ENCODE measurements at regions not wholly inside any gene's neighbourhood (a gene's known extent, or its start where the extent isn't known, plus 50 kb on each side); places are given as distances from the start of the nearest gene placed in this dataset.

DNA sequence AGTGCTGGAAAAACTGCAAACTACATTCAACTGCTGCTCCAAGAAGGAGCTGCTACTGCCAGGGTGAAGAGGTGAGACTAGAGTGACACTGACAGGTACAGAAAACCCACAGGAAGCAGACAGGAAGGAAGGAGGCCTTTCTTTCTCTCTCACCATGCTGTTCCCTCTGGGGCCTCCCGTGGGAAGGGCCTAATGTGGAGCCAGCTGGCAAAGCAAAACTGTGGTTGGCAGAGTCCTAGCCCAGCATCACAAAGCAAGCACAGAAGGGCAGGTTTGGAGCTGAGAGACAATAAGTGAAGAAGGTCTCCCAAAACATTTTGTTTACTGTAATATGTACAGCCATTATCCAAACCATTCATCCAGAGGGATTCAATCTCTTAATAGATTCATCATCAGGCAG, 122.5 kb upstream of the MAX start:
- DNase-seq (ENCODE audit: low read depth): no peak

DNA sequence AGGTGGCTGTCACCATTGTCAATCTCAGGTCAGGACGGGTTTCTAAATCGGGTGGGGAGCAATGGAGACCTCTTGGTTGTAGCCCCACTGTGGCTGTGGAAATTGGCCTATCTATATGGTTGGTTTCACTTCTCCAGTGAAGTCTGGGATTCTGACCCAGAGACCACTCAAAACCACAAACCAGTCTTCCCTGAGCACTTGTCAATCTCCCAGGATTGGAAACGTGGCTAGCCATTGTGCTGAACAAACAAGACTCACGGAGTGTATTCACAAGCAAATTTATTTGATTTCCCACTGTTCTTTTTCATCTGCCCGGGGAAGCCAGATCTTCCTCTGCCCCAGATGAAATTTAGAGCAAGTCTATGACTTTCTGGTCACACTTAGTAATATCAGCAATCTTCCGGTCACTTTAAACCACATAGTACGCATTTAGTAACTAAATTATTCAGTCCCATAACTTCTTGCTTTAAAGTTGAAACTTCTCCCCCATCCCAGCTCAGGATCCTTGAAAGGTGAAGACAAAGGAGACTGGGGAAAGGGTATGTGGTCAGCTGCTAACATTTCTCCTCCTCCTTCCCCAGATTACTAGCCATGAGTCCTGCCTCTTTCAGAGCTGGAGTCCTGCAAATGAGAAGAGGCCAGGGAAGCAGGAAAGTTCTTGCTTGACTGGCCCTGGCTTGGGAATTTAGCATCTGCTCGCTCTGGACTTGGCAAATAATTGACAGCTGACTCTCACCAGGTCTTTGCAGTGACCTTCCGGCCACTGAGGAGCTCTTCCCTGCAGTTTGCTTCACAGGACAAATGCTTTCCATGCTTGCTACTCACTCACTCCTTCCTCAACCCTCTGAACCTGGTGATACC, 123.2 kb upstream of the MAX start:
- no peak for DNase-seq (ENCODE audit: low read depth)

DNA sequence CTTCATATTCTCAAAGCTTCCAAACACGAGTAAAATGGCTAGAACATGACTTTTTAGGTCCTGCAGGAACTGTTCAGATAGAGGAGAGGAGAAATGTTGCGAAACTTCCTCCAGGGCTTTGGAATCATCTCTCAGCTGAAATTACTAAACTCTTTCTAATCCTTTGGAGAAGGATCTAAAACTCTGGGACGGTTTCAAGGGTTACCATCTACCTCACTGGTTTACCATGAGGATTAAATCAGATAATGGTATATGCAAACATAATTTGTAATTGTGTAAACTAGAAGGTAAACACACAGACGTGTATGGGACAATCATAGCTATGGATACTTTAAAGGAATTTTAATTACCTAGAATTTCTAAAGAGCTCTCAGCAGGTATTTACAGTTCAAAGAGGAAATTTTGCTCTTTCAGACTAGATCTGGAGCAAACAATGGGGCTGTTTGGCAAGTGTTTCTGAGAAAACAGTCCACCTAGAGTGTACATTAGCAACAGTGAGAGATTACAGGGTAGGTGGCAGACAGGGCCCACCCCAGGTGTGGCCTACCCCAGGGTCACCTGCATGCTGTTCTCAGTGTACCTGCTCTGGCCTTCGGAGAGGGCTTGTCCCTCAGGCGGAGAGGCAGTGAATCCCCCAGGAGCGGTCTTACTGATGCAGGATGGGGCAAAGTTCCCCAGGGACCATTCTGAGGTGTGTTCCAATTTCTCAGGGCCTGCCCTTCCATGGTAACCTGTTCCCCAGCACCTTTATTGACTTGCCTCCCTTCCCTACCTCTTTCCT, 124.7 kb upstream of the MAX start:
- DNase-seq (ENCODE audit: low read depth): no peak

DNA sequence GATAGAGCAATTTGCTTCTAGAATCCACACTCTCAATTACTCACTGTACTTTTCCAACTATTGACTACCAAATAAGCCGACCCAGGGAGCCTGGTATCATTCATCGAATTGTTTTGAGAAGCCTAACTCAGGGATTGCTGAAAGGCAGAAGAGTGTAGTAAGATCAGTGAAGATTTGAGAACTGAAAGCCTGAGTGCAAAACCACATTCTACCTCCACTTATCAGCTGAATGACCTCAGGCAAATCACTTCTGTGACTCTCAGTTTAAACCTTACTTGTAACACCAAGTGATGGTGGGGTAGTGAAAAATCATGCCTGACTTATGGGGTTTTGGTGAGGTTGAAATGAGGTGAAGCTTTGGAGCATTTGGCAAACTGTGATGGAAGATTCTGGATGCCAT, 126.1 kb upstream of the MAX start:
- no peak for DNase-seq (ENCODE audit: low read depth)

DNA sequence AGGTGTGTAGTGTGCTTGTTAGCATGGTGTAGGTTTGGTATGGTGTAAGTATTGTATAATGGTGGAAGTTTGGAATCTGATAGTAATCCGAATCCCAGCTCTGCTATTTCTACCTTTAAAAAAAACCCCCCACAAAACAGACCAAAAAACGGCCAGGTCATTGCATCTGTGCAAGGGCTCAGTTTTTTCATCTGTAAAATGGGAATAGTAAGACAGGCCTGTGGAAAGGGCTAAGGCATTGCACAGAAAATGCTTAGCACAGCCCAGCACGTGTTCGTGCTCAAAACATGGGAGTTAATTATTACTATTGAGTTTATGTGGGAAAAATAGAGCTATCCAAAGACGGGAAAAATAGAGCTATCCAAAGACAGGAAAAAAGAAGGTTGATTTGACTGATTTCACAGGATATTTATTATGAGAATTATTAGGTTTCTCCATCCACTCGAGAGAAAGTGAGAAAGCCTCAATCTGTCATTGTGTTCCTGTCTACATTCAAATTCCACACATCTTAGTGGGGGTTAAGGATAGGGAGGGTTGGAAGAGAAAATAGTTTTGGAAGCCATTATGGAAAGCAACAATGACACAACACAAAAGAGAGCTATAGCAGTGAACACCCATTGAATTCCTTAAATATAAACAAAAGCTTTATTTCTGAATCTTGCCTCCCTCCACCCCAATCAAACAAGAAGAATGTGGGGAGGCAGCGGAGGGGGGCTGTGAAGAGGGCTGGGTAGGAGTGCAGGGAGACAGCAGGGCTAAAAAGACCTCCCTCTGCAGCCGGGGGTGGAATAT, 126.8 kb upstream of the MAX start:
- no peak for DNase-seq (ENCODE audit: low read depth)

DNA sequence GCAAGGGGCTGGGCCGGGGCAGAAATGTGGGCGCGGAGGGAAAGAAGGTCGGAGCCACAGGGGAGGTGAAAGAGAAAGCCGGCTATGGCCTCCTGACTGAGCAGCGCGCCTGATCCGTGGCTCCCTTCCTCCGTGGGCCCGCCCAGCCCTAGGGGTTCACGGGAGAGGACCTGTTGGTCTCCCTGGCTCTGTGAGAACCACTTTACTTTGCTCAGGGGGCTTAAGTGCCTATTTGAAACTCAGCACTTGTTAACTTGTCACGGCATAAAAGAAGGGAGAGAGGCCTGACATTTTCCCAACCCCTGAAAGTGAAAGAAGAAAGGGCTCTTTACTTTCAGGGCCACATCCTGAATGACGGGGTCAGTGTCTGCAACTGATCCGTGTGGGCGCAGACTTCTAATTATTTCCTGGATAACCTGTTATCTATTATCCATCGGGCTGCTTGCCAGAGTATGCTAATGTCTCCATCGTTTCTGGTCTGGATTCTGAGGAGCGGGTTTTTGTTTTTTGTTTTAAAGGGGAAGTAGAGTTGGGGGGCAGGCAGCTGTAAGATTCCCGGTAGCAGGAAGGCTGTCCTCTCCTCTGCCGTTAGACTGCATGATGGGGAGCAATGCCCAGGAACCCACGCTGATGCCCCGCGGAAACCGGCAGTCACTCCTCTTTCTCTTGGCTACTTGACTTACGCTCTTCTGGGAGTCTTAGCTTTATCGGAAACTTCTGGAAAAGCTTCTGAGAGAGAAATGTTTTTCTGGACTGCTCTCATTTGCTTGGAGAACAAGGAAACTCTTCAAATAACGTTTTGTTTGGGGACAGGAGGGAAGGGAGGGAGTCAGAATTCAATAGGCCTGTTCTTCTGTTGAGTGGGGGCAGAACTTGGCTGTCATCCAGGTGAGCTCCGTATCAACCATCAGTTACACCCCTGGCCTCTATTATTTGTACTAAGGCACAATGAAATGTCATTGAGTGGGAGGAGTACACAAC, 127.7 kb upstream of the MAX start:
- no peak for DNase-seq (ENCODE audit: low read depth)

DNA sequence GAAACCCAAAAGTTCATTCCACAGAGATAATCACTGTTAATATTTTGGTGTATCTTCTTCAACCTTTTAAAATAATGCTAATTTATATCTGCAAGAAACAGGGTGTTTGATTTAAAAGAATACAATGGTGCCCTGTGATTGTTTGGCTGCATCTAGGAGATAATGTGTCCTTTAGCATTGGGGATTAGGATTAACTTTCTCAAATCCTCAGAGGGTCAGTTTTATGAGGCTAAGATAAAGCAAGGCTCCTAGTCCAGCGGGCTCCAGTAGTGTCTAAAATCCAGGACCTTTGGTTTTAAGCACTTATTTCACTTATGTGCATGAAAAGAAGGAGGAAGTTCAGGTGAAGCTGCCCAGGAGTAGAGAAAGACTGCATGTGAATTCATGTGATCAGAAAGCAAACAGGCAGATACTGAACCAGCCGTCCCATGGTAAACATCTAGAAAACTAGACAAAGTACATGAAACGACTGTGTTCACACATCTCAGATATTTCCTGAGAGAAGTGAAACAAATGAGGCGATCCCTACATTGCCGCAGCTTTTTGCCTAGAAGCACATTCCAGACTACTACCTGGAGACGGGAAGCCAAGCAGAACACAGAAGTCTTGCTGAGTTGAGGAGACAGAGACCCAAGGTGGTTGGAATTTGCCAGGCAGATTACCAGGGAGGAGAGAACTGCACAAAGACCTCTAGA, 129.1 kb upstream of the MAX start:
- no peak for DNase-seq (ENCODE audit: low read depth)

DNA sequence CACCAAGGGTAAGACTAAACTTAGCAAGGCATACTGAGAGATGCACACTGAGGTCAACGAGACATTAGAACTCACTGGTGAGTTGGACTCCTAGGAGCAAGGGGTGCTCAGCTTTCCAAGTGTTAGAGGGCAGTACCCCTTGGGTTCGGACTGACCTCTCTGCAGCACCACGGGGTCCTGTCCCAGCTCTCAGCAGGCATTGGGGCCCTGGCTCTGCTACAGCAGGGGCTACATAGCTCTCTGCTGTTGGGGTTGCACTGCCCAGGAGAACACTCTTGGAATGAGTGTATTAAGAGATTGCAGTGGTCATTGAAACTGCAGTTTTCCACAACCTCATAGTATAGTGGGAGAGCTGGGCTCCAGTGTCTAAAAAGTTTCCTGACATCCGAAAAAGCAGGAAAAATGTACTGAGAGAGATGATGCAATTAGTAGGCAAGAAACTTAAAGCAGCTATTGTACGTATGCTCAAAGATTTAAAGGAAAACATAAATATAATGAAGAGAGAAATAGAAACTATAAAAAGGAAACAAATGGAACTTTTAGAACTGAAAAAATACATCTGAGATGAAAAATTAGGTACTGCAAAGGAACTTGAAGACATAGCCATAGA, 132.5 kb upstream of the MAX start:
- DNase-seq (ENCODE audit: low read depth): no peak

DNA sequence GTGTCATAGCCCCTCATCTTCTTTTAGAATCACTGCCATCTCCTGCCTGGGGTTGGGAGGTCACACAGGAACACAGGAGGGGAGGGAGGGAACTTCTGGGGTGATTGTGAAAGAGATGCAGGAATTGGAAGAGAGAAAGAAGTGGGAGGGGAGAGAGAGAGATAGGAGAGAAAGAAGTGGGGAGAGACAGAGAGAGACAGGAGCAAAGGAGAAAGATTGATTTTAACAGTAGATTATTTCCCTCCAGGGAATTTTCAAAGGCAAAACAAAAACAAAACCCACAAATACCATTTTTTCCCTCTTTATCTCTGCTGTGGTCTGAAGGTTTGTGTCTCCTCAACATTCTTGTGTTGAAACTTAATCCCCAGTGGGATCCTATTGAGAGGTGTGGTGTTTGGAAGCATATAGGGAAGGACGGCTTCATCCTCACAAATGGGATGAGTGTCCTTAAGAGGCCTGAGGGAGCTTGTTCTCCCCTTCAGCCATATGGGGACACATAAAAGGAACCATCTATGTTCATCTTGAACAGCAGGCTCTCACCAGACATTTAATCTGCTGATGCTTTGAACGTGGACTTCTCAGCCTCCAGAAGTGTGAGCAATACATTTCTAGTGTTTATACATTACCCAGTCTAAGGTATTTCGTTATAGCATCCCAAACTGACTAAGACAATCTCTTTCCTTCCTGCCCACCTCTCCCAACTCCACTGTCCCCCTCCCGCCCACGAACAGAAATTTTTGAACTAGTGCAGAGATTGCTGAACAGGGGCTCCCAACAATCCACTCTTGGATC, 134.9 kb upstream of the MAX start:
- no peak for DNase-seq (ENCODE audit: low read depth)

DNA sequence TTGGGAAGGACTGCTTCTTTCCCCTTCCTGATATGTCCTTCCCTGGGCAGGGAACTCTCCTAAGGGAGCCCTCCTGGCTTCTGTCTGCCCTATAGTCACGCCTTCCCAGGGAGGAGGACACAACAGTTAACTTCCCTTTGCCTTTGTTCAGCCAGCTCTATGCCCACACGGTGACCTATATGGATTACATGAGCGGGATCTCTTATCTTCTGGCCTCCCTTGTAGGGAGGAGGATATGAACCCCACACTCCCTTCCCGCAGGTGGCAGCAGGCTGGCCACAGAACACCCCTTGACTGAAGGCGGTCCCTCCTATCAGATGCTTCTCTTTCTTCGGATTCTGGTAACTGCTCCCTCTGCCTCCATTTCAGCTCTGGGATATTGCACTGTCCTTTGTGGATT, 135.6 kb upstream of the MAX start:
- DNase-seq (ENCODE audit: low read depth): no peak

DNA sequence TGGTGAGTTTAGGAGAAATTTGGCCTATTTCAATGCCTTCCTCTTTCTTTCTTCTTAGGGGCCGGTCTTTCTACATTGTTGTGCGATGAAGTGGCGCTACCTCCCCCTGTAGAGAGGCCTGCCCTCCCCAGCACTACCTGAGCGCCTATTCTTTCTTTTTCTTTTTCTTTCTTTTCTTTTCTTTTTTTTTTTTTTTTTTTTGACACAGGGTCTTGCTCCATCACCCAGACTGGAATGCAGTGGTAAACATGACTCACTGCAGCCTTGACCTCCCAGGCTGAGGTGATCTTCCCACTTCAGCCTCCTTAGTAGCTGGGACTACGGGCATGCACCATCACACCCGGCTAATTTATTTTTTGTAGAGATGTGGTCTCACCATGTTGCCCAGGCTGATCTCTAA, 136.1 kb upstream of the MAX start:
- no peak for DNase-seq (ENCODE audit: low read depth)

DNA sequence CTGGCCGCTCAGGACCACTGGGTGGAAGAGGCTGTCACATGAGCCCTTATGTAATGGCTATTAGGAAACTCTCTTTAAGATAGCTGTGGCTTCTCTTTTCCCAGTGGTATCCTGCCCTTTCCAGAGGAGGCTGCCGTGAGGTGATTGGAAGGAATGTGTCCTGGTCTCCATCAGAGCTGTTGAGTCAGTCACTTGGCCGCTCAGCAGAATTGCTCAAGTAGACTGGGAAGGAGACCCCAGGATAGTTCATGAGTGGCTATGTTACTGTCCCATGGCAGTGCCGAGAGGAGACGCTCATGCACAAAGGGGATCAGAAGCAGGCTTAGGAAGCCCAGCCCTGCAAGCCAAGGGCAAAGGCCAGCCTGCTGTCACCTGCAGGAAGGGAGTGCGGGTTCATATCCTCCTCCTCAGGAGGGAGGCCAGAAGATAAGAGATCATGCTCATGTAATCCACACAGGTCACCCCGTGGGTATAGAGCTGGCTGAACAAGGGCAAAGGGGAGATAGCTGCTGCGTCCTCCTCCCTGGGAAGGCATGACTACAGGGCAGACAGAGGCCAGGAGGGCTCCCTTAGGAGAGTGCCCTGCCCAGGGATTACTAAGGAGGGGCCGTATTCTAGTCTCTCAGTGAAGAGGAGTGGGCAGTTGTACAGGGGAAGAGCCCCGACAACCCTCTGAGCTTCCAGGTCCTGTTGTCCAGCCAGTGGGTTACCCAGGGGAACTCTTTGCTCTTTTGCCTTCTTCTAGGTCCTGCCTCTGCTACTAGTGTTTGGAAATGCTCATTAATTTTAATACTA, 137.0 kb upstream of the MAX start:
- DNase-seq (ENCODE audit: low read depth): no peak

DNA sequence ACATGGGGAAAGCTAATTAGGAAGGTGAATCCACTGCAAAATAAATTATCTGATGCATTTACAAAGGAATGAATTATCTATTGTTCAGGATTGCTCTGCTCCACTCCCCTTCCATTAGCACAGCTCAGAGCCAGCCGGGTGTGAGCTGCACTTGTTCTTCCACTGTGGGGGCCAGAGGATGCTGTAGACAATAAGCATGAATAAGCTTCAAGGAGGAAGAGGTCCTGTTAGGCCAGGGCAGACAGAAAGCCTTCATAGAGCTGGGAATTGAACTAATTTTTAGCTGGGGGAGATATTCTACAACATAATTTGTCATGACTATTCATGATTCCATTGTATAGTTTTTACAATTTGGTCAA, 137.6 kb upstream of the MAX start:
- no peak for DNase-seq (ENCODE audit: low read depth)

DNA sequence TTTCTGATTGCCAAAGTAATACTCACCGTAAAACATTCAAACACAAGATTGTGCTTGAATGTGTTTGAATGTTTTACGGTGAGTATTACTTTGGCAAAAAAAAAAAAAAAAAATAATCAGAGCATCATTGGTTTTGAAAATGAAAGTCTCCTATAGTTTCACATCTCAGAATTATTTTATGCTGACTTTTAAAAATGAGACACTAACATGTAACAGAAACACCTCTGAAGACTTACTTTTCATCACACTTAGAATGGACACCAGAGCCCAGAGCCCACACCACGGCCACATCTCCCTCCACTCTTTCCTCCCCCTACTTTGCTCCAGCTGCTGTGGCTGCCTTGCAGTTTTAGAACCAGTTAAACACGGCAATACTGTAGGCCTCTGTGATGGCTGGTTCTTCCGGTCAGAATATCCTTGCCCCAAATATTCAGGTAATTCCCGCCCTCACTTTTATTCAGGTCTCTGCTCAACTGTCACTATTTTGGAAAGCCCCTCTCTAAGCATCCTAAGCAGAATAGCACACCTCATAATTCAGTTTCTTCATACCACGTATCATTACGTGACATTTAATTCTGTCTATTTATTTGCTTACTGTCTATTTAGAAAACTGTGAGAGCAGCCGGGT, 138.9 kb upstream of the MAX start:
- DNase-seq (ENCODE audit: low read depth): no peak

DNA sequence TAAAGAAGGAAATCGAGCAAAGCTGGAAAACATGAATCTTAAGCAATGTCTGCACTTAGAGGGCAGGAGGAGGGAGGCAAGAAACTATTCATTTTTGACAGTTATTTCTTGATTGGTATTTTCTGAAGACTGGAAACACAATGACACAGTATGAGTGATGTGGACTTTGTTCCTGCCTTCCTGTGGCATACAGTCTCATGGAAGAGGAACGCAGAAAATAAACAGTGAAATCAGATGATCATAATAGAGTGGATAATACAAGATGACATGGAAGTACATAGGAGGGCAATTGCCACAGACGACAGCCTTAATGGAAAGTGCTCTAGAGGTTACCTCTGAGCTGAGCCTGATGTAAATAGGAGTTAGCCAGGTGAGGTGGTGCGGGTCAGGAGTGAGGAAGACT, 140.4 kb upstream of the MAX start:
- DNase-seq (ENCODE audit: low read depth): no peak

DNA sequence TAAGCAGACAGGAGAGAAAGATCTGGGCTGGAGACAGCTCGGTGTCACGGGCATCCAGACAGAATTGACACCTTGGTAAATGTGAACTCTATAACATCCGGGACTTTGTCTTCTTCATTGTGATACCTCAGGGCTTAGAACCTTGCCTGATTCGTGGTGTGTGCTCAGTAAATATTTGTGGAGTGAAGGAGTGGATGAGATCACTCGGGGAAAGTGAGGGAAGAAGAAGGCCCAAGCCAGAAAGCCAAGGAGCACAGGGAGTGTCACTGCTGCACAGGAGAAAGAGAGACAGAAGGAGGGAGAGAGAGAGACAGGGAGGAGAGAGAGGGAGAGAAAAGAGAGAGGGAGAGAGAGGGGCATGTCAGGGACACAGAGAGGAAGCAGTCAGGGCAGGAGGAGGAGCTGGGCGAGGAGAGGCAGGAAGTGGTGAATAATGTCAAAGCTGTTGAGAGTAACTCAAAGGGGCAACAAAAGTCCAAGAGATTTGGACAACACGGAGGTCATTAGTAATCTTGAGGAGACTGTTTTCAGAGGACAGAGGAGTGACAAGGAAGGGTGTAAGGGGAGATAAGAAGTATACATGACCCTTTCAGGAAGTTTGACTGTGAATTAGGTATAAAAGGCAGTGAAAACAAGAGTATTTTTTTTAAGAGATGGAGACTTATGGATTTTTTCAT, 141.6 kb upstream of the MAX start:
- DNase-seq (ENCODE audit: low read depth): no peak

DNA sequence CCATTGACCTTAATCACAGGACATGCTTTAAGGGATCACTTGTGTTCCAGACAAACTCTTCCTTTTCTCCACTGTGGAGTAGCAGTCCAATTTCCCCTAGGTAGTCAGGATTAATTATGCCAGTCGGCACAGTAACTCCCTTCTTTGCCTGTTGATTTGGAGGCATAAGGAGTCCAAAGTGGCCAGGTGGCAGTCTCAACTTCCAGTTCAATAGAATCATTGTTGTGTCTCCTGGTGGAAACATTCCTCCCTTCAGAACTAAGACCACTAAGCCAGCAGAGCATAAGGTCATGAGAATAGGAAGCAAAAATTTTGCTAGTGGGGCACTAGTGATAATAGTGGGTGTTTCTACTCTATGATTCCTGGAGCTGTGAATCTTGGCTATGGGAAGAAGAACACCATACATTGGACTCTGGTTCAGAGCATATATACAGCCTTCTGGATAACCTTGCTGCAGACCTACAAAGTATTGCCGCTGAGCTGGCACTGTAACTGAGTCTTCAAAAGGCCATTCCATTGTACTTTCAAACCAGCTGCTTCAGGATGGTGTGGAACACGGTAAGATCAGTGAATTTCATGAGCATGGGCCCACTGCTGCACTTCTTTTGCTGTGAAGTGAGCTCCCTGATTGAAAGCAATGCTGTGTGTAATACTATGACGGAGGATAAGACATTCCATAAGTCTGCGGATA, 147.3 kb upstream of the MAX start:
- DNase-seq (ENCODE audit: low read depth): no peak
